ENCODE measurements at regions not wholly inside any gene's neighbourhood (a gene's known extent, or its start where the extent isn't known, plus 50 kb on each side); places are given as distances from the start of the nearest gene placed in this dataset.

GRCh38 chr10:69684020-69684980 is 54.3 kb downstream of the FAM241B start:
- Histone ChIP-seq H3K36me3 (ENCODE audit: control insufficient read depth in 1 of 2, insufficient read depth in 2 of 2, low read length in 2 of 2) (no peaks in the 10 kb centered on the region), H3K9me3 (ENCODE audit: control insufficient read depth in 1 of 2, low read length in 2 of 2) (no peaks in the 10 kb centered on the region), H3K9ac (ENCODE audit: low read depth in 1 of 2, low read length in 2 of 2) (peak overlapping the region; percentile 63 to 80), H3K27me3 (ENCODE audit: control insufficient read depth in 1 of 2, insufficient read depth in 2 of 2, low read length in 2 of 2) (peaks cover 0 to 7% of the 10 kb centered on the region in 2 donors), H3K4me3 (ENCODE audit: low read depth in 1 of 2, low read length in 2 of 2) (peak overlapping the region; percentile 28 to 53), H3K4me1 (ENCODE audit: control insufficient read depth in 1 of 2, insufficient read depth in 2 of 2, low read length in 2 of 2) (peaks cover 32 to 35% of the 10 kb centered on the region in 2 donors), H3K27ac (ENCODE audit: low read depth, low read length) (peak overlapping the region; percentile 84)

DNA sequence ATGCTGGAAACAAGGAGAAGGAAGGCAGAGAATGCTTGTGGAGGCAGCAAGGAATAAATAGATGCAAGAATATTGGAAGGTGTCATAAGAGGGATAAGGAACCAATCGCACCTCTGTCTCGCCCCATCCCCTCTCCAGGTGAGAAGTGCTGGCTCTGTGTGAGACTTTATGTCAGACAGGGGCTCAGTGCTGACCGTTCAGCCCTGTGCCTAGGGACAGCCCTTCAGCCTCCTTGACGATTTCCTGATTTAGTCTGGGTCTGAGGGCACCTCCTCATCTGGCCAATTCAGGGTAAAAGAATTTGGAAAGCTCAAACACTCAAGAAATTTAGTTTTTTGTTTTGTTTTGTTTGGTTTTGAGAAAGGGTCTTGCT is 54.9 kb downstream of the FAM241B start:
- H3K36me3 ChIP-seq (ENCODE audit: control insufficient read depth in 1 of 2, insufficient read depth in 2 of 2, low read length in 2 of 2): no peaks in the 10 kb centered on the region
- H3K27me3 ChIP-seq (ENCODE audit: control insufficient read depth in 1 of 2, insufficient read depth in 2 of 2, low read length in 2 of 2): peaks cover 0 to 7% of the 10 kb centered on the region in 2 donors
- peak overlapping the region; percentile 84 for H3K27ac ChIP-seq (ENCODE audit: low read depth, low read length)
- H3K4me3 ChIP-seq (ENCODE audit: low read depth in 1 of 2, low read length in 2 of 2): peak overlapping the region; percentile 10 to 53
- H3K4me1 ChIP-seq (ENCODE audit: control insufficient read depth in 1 of 2, insufficient read depth in 2 of 2, low read length in 2 of 2): peaks cover 32 to 35% of the 10 kb centered on the region in 2 donors
- H3K9me3 ChIP-seq (ENCODE audit: control insufficient read depth in 1 of 2, low read length in 2 of 2): no peaks in the 10 kb centered on the region
- H3K9ac ChIP-seq (ENCODE audit: low read depth in 1 of 2, low read length in 2 of 2): peak overlapping the region; percentile 63 to 80

DNA sequence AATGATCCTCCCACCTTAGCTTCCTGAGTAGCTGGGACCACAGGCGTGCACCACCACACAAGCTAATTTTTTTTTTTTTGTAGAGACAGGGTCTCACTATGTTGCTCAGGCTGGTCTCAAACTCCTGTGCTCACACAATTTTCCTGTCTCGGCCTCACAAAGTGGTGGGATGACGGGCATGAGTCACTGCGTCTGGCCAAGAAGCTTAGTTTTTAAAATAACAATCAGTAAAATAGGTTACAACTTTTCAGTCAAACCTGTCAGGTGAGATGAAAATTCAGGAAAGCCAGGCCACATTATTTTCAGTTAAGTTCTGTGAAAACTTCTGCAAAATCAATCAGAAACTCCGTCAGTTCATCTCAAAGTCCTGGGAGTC is 55.4 kb downstream of the FAM241B start:
- H3K27me3 ChIP-seq (ENCODE audit: control insufficient read depth in 1 of 2, insufficient read depth in 2 of 2, low read length in 2 of 2): peaks cover 0 to 5% of the 10 kb centered on the region in 2 donors
- no peaks in the 10 kb centered on the region for H3K36me3 ChIP-seq (ENCODE audit: control insufficient read depth in 1 of 2, insufficient read depth in 2 of 2, low read length in 2 of 2)
- peak overlapping the region in 1 of 2 donors; percentile 53 for H3K4me3 ChIP-seq (ENCODE audit: low read depth in 1 of 2, low read length in 2 of 2)
- peaks cover 32 to 35% of the 10 kb centered on the region in 2 donors for H3K4me1 ChIP-seq (ENCODE audit: control insufficient read depth in 1 of 2, insufficient read depth in 2 of 2, low read length in 2 of 2)
- peak overlapping the region; percentile 84 for H3K27ac ChIP-seq (ENCODE audit: low read depth, low read length)
- peak overlapping the region; percentile 25 to 80 for H3K9ac ChIP-seq (ENCODE audit: low read depth in 1 of 2, low read length in 2 of 2)
- no peaks in the 10 kb centered on the region for H3K9me3 ChIP-seq (ENCODE audit: control insufficient read depth in 1 of 2, low read length in 2 of 2)

DNA sequence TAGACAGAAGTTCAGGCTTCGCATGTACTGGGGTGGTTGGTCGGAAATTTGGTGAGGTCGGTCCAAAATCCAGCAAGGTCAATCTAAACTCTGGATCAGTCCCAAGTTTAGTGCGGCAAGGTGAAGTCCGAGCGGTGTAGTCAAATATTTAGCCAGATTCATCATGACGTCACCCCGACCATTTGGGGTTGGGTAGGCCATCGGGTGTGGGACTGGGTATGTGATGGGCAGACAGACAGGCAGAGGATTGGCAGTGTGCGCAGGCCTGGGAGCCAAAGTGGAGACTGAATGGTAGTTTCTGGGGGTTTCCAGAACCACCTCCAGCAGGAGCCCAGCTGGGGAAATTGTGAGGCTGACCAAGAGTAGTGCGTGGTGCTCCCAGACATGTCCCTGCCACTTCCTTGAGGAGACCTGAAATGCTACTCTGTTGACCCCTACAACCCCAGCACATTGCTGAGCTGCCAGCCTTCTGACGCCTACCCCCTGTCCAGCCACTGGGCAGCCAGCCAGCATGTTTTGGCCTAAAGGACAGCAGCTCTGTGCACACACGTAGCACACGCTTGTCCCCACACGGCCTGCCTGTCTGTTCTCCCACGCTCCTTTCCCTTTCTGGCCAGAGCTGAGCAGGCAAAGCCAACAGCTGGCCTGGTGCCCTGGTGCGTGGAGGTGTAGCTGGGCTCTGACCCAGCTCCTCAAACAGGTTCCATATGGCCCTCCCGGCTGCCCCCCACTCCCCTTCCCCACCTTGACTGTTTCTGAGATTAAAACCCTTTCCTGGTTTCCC is 55.9 kb downstream of the FAM241B start:
- Histone ChIP-seq H3K9ac (ENCODE audit: low read depth in 1 of 2, low read length in 2 of 2) (peak overlapping the region; percentile 25 to 34), H3K4me3 (ENCODE audit: low read depth in 1 of 2, low read length in 2 of 2) (peak overlapping the region in 1 of 2 donors; percentile 19), H3K27ac (ENCODE audit: low read depth, low read length) (peak overlapping the region; percentile 84), H3K9me3 (ENCODE audit: control insufficient read depth in 1 of 2, low read length in 2 of 2) (no peaks in the 10 kb centered on the region), H3K36me3 (ENCODE audit: control insufficient read depth in 1 of 2, insufficient read depth in 2 of 2, low read length in 2 of 2) (no peaks in the 10 kb centered on the region), H3K4me1 (ENCODE audit: control insufficient read depth in 1 of 2, insufficient read depth in 2 of 2, low read length in 2 of 2) (peaks cover 32 to 35% of the 10 kb centered on the region in 2 donors), H3K27me3 (ENCODE audit: control insufficient read depth in 1 of 2, insufficient read depth in 2 of 2, low read length in 2 of 2) (peaks cover 0 to 5% of the 10 kb centered on the region in 2 donors)

GRCh38 chr10:69686866-69687265 is 56.8 kb downstream of the FAM241B start:
- Histone ChIP-seq H3K27me3 (ENCODE audit: control insufficient read depth in 1 of 2, insufficient read depth in 2 of 2, low read length in 2 of 2) (peaks cover 0 to 2% of the 10 kb centered on the region in 2 donors), H3K27ac (ENCODE audit: low read depth, low read length) (no peak overlapping the region), H3K9ac (ENCODE audit: low read depth in 1 of 2, low read length in 2 of 2) (no peak overlapping the region), H3K36me3 (ENCODE audit: control insufficient read depth in 1 of 2, insufficient read depth in 2 of 2, low read length in 2 of 2) (no peaks in the 10 kb centered on the region), H3K4me3 (ENCODE audit: low read depth in 1 of 2, low read length in 2 of 2) (no peak overlapping the region), H3K4me1 (ENCODE audit: control insufficient read depth in 1 of 2, insufficient read depth in 2 of 2, low read length in 2 of 2) (peaks cover 32 to 35% of the 10 kb centered on the region in 2 donors), H3K9me3 (ENCODE audit: control insufficient read depth in 1 of 2, low read length in 2 of 2) (no peaks in the 10 kb centered on the region)

GRCh38 chr10:69687426-69687825 is 57.4 kb downstream of the FAM241B start:
- H3K4me1 ChIP-seq (ENCODE audit: control insufficient read depth in 1 of 2, insufficient read depth in 2 of 2, low read length in 2 of 2): peaks cover 30 to 32% of the 10 kb centered on the region in 2 donors
- peaks cover 0 to 2% of the 10 kb centered on the region in 2 donors for H3K27me3 ChIP-seq (ENCODE audit: control insufficient read depth in 1 of 2, insufficient read depth in 2 of 2, low read length in 2 of 2)
- H3K36me3 ChIP-seq (ENCODE audit: control insufficient read depth in 1 of 2, insufficient read depth in 2 of 2, low read length in 2 of 2): no peaks in the 10 kb centered on the region
- no peak overlapping the region for H3K9ac ChIP-seq (ENCODE audit: low read depth in 1 of 2, low read length in 2 of 2)
- H3K4me3 ChIP-seq (ENCODE audit: low read depth in 1 of 2, low read length in 2 of 2): no peak overlapping the region
- H3K9me3 ChIP-seq (ENCODE audit: control insufficient read depth in 1 of 2, low read length in 2 of 2): no peaks in the 10 kb centered on the region
- no peak overlapping the region for H3K27ac ChIP-seq (ENCODE audit: low read depth, low read length)

- Histone ChIP-seq H3K9ac (ENCODE audit: low read depth in 1 of 2, low read length in 2 of 2) (no peak overlapping the region), H3K27ac (ENCODE audit: low read depth, low read length) (no peak overlapping the region), H3K9me3 (ENCODE audit: control insufficient read depth in 1 of 2, low read length in 2 of 2) (no peaks in the 10 kb centered on the region), H3K4me1 (ENCODE audit: control insufficient read depth in 1 of 2, insufficient read depth in 2 of 2, low read length in 2 of 2) (no peaks in the 10 kb centered on the region), H3K4me3 (ENCODE audit: low read depth in 1 of 2, low read length in 2 of 2) (no peak overlapping the region), H3K36me3 (ENCODE audit: control insufficient read depth in 1 of 2, insufficient read depth in 2 of 2, low read length in 2 of 2) (no peaks in the 10 kb centered on the region), H3K27me3 (ENCODE audit: control insufficient read depth in 1 of 2, insufficient read depth in 2 of 2, low read length in 2 of 2) (no peaks in the 10 kb centered on the region)
Observed at GRCh38 chr10:69692267-69692666, 62.2 kb downstream of the FAM241B start.

- no peaks in the 10 kb centered on the region for H3K4me1 ChIP-seq (ENCODE audit: control insufficient read depth in 1 of 2, insufficient read depth in 2 of 2, low read length in 2 of 2)
- no peaks in the 10 kb centered on the region for H3K36me3 ChIP-seq (ENCODE audit: control insufficient read depth in 1 of 2, insufficient read depth in 2 of 2, low read length in 2 of 2)
- no peak overlapping the region for H3K4me3 ChIP-seq (ENCODE audit: low read depth in 1 of 2, low read length in 2 of 2)
- H3K9ac ChIP-seq (ENCODE audit: low read depth in 1 of 2, low read length in 2 of 2): no peak overlapping the region
- H3K9me3 ChIP-seq (ENCODE audit: control insufficient read depth in 1 of 2, low read length in 2 of 2): no peaks in the 10 kb centered on the region
- H3K27ac ChIP-seq (ENCODE audit: low read depth, low read length): no peak overlapping the region
- no peaks in the 10 kb centered on the region for H3K27me3 ChIP-seq (ENCODE audit: control insufficient read depth in 1 of 2, insufficient read depth in 2 of 2, low read length in 2 of 2)
Observed at GRCh38 chr10:69692891-69693290, 62.8 kb downstream of the FAM241B start.

DNA sequence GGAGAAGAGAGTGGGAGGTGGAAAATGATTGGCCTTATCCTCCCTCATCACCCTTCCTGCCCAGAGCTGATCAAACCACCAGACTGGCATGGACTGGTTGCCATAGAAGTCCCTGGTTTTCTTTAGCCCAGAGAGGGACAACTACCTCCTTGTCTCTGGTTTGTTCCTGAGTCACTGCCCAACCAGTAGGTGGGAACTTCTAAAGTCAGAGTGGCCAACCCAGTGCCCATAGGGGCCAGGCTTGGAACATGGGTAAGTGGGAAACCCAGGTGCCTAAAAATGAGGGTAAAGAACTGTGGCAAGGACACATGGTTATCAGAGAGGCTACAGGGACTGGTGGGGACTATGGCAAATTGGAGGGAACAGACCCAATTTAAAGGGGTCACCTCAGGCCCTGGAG is 63.8 kb downstream of the FAM241B start:
- no peaks in the 10 kb centered on the region for H3K9me3 ChIP-seq (ENCODE audit: control insufficient read depth in 1 of 2, low read length in 2 of 2)
- no peak overlapping the region for H3K4me3 ChIP-seq (ENCODE audit: low read depth in 1 of 2, low read length in 2 of 2)
- H3K36me3 ChIP-seq (ENCODE audit: control insufficient read depth in 1 of 2, insufficient read depth in 2 of 2, low read length in 2 of 2): no peaks in the 10 kb centered on the region
- H3K9ac ChIP-seq (ENCODE audit: low read depth in 1 of 2, low read length in 2 of 2): no peak overlapping the region
- H3K27ac ChIP-seq (ENCODE audit: low read depth, low read length): no peak overlapping the region
- no peaks in the 10 kb centered on the region for H3K27me3 ChIP-seq (ENCODE audit: control insufficient read depth in 1 of 2, insufficient read depth in 2 of 2, low read length in 2 of 2)
- H3K4me1 ChIP-seq (ENCODE audit: control insufficient read depth in 1 of 2, insufficient read depth in 2 of 2, low read length in 2 of 2): no peaks in the 10 kb centered on the region

Measured in duodenal mucosa (tissue), 2 donors.